Lower lobe of right lung (tissue), 2 donors: ENCODE measurements at regions not wholly inside any gene's neighbourhood (a gene's known extent, or its start where the extent isn't known, plus 50 kb on each side); places are given as distances from the start of the nearest gene placed in this dataset.

Experiments used
- ATAC-seq, 2 donors: fragments of 200-7000 bp; cut with Tn5 transposase; one replicate each; pipeline ENCODE4 v1.9.1; 2020 to 2022; ENCODE audit warnings: mild to moderate bottlenecking in 2 of 2, moderate library complexity in 2 of 2
- DNase-seq: peaks from one replicate; pipeline ENCODE4 v3.0.0-alpha.2; 2020
- H3K27ac ChIP-seq: fragments of 200-600 bp; one replicate; pipeline ENCODE4 v1.8.0; 2022
- H3K27me3 ChIP-seq: fragments of 200-600 bp; one replicate; pipeline ENCODE4 v1.8.0; 2022; ENCODE audit warnings: low read depth
- H3K36me3 ChIP-seq: fragments of 200-600 bp; one replicate; pipeline ENCODE4 v1.8.0; 2022; ENCODE audit warnings: mild to moderate bottlenecking
- H3K4me1 ChIP-seq: fragments of 200-600 bp; one replicate; pipeline ENCODE4 v1.8.0; 2022
- H3K4me3 ChIP-seq: fragments of 200-600 bp; one replicate; pipeline ENCODE4 v1.8.0; 2022; ENCODE audit warnings: mild to moderate bottlenecking
- H3K9me3 ChIP-seq: fragments of 200-600 bp; one replicate; pipeline ENCODE4 v1.8.0; 2022
- CTCF ChIP-seq: fragments of 200-600 bp; IDR thresholded peaks from one replicate; pipeline ENCODE4 v1.8.0; 2022; ENCODE audit warnings: antibody characterized with exemption, mild to moderate bottlenecking
- intact Hi-C: fragments of 100-400 bp; cut with DNase I; formaldehyde crosslinking; loops from one replicate; pipeline ENCODE4 v1.11.0; 2022
- donor health status: DM: no; HTN: yes; CAD: no; lungs with severe emphysema.

GRCh38 chr7:53541475-53541874, 506.0 kb downstream of the POM121L12 start:
- no peak overlapping the region for H3K4me3 ChIP-seq
- intact Hi-C loops = no loop called here

DNA sequence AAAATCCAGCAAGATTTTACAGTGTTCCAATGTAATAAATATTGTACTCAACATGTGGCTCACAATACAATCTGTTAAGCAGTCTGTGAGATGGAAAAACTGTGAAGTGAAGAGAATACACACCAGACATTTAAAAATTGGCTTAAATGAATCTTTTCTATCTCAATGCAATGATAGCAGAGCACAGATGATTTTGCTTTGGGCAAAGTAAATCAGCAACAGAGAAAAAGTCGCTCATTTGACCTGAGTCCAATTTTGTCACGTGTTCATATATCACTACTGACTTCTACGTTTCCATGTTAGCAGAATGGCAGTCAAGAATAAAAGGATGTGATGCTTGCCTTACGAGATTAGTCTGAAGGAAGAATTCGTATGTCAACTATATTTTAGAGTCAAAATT, 506.7 kb downstream of the POM121L12 start:
- no peaks in the 10 kb centered on the region for H3K36me3 ChIP-seq
- no peak for DNase-seq
- intact Hi-C loops = no loop called here
- H3K9me3 ChIP-seq = no peaks in the 10 kb centered on the region
- TF ChIP-seq CTCF = no peak
- H3K4me3 ChIP-seq = no peak overlapping the region
- H3K27me3 ChIP-seq = no peaks in the 10 kb centered on the region
- no peaks in the 10 kb centered on the region for H3K4me1 ChIP-seq
- ATAC-seq = no peak
- no peak overlapping the region for H3K27ac ChIP-seq

More at GRCh38 chr7:53541475-53541874, 506.0 kb downstream of the POM121L12 start:
- H3K9me3 ChIP-seq = no peaks in the 10 kb centered on the region
- no peaks in the 10 kb centered on the region for H3K36me3 ChIP-seq
- no peak for DNase-seq
- ATAC-seq = no peak
- no peak overlapping the region for H3K27ac ChIP-seq
- no peaks in the 10 kb centered on the region for H3K4me1 ChIP-seq
- no peak for TF ChIP-seq CTCF
- H3K27me3 ChIP-seq = no peaks in the 10 kb centered on the region
